ENCODE measurements at regions not wholly inside any gene's neighbourhood (a gene's known extent, or its start where the extent isn't known, plus 50 kb on each side); places are given as distances from the start of the nearest gene placed in this dataset.

DNA sequence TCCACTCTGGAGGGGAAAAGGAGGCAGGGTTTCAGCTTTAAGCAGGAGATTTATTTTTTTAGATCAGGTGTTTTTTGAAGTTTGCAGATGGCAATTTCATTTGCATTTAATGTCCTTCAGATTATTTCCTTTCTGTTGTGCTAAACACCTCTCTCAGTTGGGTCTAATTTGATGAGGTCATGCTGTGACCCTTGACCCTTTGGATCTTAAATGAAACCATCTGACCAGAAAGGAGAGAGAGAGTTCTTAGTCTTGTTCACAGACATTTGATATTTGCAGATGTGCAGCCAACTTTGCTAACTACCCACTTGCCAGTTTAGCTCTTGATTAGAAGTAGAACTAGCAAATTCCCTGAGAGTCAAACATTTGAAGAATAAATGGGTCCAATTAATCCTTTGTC is 101.5 kb upstream of the RAB11FIP2 start:
- Histone ChIP-seq H3K27ac (ENCODE audit: extremely low read depth, low read depth, low read length) (no peak overlapping the region), H3K4me2 (ENCODE audit: insufficient read depth, low read length) (no peak overlapping the region), H3K27me3 (ENCODE audit: control insufficient read depth in 2 of 2, insufficient read depth in 2 of 2, low read length in 2 of 2) (no peaks in the 10 kb centered on the region), H3K79me2 (ENCODE audit: control insufficient read depth, insufficient read depth, low read length) (no peaks in the 10 kb centered on the region), H3K9me3 (replicated peaks; ENCODE audit: control insufficient read depth, insufficient read depth, low read depth, low read length) (no peaks in the 10 kb centered on the region), H2AFZ (ENCODE audit: low read depth, low read length) (no peak overlapping the region), H3K4me1 (replicated peaks in 1 of 2; ENCODE audit: control insufficient read depth in 2 of 2, insufficient read depth in 2 of 2, low read length in 2 of 2) (no peaks in the 10 kb centered on the region), H3K9me1 (ENCODE audit: control insufficient read depth, insufficient read depth, low read length) (no peaks in the 10 kb centered on the region), H4K20me1 (replicated peaks; ENCODE audit: control insufficient read depth, insufficient read depth, low read length) (no peaks in the 10 kb centered on the region), H3K9ac (ENCODE audit: insufficient read depth in 1 of 2, low read depth in 2 of 2, low read length in 2 of 2) (no peak overlapping the region), H3K4me3 (no peak overlapping the region), H3K36me3 (ENCODE audit: control insufficient read depth, insufficient read depth, low read length) (no peaks in the 10 kb centered on the region)
- FAIRE-seq (no peak), ATAC-seq (no peak), DNase-seq (ENCODE audit: extremely low read depth in 1 of 4, low spot score in 3 of 4) (no peak)
- TF ChIP-seq, protein P1, sequence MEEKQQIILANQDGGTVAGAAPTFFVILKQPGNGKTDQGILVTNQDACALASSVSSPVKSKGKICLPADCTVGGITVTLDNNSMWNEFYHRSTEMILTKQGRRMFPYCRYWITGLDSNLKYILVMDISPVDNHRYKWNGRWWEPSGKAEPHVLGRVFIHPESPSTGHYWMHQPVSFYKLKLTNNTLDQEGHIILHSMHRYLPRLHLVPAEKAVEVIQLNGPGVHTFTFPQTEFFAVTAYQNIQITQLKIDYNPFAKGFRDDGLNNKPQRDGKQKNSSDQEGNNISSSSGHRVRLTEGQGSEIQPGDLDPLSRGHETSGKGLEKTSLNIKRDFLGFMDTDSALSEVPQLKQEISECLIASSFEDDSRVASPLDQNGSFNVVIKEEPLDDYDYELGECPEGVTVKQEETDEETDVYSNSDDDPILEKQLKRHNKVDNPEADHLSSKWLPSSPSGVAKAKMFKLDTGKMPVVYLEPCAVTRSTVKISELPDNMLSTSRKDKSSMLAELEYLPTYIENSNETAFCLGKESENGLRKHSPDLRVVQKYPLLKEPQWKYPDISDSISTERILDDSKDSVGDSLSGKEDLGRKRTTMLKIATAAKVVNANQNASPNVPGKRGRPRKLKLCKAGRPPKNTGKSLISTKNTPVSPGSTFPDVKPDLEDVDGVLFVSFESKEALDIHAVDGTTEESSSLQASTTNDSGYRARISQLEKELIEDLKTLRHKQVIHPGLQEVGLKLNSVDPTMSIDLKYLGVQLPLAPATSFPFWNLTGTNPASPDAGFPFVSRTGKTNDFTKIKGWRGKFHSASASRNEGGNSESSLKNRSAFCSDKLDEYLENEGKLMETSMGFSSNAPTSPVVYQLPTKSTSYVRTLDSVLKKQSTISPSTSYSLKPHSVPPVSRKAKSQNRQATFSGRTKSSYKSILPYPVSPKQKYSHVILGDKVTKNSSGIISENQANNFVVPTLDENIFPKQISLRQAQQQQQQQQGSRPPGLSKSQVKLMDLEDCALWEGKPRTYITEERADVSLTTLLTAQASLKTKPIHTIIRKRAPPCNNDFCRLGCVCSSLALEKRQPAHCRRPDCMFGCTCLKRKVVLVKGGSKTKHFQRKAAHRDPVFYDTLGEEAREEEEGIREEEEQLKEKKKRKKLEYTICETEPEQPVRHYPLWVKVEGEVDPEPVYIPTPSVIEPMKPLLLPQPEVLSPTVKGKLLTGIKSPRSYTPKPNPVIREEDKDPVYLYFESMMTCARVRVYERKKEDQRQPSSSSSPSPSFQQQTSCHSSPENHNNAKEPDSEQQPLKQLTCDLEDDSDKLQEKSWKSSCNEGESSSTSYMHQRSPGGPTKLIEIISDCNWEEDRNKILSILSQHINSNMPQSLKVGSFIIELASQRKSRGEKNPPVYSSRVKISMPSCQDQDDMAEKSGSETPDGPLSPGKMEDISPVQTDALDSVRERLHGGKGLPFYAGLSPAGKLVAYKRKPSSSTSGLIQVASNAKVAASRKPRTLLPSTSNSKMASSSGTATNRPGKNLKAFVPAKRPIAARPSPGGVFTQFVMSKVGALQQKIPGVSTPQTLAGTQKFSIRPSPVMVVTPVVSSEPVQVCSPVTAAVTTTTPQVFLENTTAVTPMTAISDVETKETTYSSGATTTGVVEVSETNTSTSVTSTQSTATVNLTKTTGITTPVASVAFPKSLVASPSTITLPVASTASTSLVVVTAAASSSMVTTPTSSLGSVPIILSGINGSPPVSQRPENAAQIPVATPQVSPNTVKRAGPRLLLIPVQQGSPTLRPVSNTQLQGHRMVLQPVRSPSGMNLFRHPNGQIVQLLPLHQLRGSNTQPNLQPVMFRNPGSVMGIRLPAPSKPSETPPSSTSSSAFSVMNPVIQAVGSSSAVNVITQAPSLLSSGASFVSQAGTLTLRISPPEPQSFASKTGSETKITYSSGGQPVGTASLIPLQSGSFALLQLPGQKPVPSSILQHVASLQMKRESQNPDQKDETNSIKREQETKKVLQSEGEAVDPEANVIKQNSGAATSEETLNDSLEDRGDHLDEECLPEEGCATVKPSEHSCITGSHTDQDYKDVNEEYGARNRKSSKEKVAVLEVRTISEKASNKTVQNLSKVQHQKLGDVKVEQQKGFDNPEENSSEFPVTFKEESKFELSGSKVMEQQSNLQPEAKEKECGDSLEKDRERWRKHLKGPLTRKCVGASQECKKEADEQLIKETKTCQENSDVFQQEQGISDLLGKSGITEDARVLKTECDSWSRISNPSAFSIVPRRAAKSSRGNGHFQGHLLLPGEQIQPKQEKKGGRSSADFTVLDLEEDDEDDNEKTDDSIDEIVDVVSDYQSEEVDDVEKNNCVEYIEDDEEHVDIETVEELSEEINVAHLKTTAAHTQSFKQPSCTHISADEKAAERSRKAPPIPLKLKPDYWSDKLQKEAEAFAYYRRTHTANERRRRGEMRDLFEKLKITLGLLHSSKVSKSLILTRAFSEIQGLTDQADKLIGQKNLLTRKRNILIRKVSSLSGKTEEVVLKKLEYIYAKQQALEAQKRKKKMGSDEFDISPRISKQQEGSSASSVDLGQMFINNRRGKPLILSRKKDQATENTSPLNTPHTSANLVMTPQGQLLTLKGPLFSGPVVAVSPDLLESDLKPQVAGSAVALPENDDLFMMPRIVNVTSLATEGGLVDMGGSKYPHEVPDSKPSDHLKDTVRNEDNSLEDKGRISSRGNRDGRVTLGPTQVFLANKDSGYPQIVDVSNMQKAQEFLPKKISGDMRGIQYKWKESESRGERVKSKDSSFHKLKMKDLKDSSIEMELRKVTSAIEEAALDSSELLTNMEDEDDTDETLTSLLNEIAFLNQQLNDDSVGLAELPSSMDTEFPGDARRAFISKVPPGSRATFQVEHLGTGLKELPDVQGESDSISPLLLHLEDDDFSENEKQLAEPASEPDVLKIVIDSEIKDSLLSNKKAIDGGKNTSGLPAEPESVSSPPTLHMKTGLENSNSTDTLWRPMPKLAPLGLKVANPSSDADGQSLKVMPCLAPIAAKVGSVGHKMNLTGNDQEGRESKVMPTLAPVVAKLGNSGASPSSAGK (IDR thresholded peaks at IDR 0.05), result no peak
- TF ChIP-seq NR2C1 (IDR thresholded peaks at IDR 0.05) (no peak), NR2C1 (tag; IDR thresholded peaks at IDR 0.05) (0 out of 2 replicates have a peak, but pooled peaks have one; percentile 13), CBFA2T2 (conservative IDR thresholded peaks at IDR 0.05) (no peak)
- no TSS peak for BruUV-seq (replicated peaks)
- ChIA-PET CTCF (ENCODE audit: low intra/inter-chr PET ratio) (no interaction called here), POLR2A (no interaction called here)
- intact Hi-C loops (cut with micrococcal nuclease), result no loop called here
- in situ Hi-C loops (cut with MboI), result no loop called here
